Peyer's patch (tissue), 4 donors: ENCODE measurements at regions not wholly inside any gene's neighbourhood (a gene's known extent, or its start where the extent isn't known, plus 50 kb on each side); places are given as distances from the start of the nearest gene placed in this dataset.

ENCODE experiments used
- POLR2A ChIP-seq, 2 donors: fragments of 450-650 bp; IDR thresholded peaks; one replicate each; pipeline ENCODE4 v1.5.1; 2017; ENCODE audit warnings: antibody characterized with exemption in 2 of 2, mild to moderate bottlenecking in 2 of 2, moderate library complexity in 2 of 2
- TF ChIP-seq, protein P1 (sequence below), 6 experiments: fragments of 450-650 bp in 4 of 6; fragments of 200-600 bp in 2 of 6; sonication (generic) in 1 of 6; IDR thresholded peaks; one replicate each; pipeline ENCODE4 v1.5.1; 2017 to 2019; ENCODE audit warnings: antibody characterized with exemption in 6 of 6, mild to moderate bottlenecking in 3 of 6, moderate library complexity in 1 of 6

DNA sequence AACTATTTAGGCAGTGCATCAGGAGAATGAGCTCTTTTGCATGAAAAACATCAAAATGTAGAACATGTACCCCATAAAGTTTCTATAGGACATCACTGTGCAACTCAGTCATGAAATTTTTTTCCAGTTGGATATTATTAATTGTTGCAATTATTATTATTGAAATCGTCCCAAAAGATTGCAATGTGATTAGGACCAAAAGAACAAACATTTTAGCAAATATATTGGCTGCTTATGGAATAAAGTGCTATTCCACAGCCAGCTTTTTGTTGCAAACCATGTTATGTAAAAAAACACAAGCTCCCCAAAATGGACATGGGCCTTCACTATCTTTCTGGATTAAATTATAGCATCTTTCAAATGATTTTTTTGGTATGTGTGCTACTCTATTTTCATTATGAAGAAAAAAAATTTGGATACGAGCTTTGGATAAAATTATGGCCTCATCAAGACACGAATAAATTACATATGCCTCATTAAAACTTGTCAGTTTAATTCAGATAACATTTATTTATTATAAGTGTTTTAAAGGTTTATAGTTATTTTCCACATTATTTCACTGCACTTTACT is 262.7 kb upstream of the TCF21 start:
- TF ChIP-seq POLR2A (IDR thresholded peaks at IDR 0.05): no peak
- TF ChIP-seq, protein P1, sequence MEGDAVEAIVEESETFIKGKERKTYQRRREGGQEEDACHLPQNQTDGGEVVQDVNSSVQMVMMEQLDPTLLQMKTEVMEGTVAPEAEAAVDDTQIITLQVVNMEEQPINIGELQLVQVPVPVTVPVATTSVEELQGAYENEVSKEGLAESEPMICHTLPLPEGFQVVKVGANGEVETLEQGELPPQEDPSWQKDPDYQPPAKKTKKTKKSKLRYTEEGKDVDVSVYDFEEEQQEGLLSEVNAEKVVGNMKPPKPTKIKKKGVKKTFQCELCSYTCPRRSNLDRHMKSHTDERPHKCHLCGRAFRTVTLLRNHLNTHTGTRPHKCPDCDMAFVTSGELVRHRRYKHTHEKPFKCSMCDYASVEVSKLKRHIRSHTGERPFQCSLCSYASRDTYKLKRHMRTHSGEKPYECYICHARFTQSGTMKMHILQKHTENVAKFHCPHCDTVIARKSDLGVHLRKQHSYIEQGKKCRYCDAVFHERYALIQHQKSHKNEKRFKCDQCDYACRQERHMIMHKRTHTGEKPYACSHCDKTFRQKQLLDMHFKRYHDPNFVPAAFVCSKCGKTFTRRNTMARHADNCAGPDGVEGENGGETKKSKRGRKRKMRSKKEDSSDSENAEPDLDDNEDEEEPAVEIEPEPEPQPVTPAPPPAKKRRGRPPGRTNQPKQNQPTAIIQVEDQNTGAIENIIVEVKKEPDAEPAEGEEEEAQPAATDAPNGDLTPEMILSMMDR (IDR thresholded peaks at IDR 0.05): no peak
